ENCODE measurements at regions not wholly inside any gene's neighbourhood (a gene's known extent, or its start where the extent isn't known, plus 50 kb on each side); places are given as distances from the start of the nearest gene placed in this dataset.

- Histone ChIP-seq H3K9me2 (ENCODE audit: insufficient read depth) (no peaks in the 10 kb centered on the region), H4K20me1 (ENCODE audit: insufficient read depth) (no peaks in the 10 kb centered on the region), H3K79me2 (ENCODE audit: insufficient read depth, low read length) (peaks cover 12% of the 10 kb centered on the region), H3K36me3 (ENCODE audit: control insufficient read depth in 1 of 2, insufficient read depth in 2 of 2, low read length in 2 of 2) (no peaks in the 10 kb centered on the region), H3K9ac (ENCODE audit: low read length) (peak overlapping the region; percentile 78), H3K4me2 (ENCODE audit: low read length) (peak overlapping the region; percentile 93), H3K27me3 (ENCODE audit: insufficient read depth, low read length) (no peaks in the 10 kb centered on the region), H3K4me3 (replicated peaks in 1 of 2; ENCODE audit: low read depth in 1 of 2, low read length in 2 of 2) (peak overlapping the region; percentile 69 to 72), H3K4me1 (ENCODE audit: control insufficient read depth in 1 of 2, insufficient read depth in 2 of 2, low read length in 2 of 2) (peaks cover 8 to 27% of the 10 kb centered on the region in 2 experiments; a peak in 3 of 4 replicates), H2AFZ (ENCODE audit: low read depth, low read length, poor library complexity, severe bottlenecking) (peak overlapping the region; percentile 43), H3K9me3 (ENCODE audit: control insufficient read depth in 1 of 2, insufficient read depth in 1 of 2, low read depth in 1 of 2, low read length in 2 of 2) (no peaks in the 10 kb centered on the region), H3K27ac (ENCODE audit: low read depth, low read length) (peak overlapping the region; percentile 88)
- ChIA-PET RAD21 (ENCODE audit: low non-redundant PET in 1 of 2, low total read pairs in 2 of 2, uncharacterized antibody in 2 of 2, unreplicated experiment in 2 of 2) (no interaction called here), POLR2A (interaction anchor here (1.0 kb wide), 1 partner anchor 15 kb away, joined by 4 read pairs; no protein-coding TSS in a partner anchor), CTCF (no interaction called here)
- ATAC-seq: no peak
- no peak for DNase-seq (ENCODE audit: low read depth, low spot score)
- no peak for TF ChIP-seq FOSL1 (IDR thresholded peaks at IDR 0.05; ENCODE audit: low read depth)
- TF ChIP-seq SIN3A (IDR thresholded peaks at IDR 0.05; ENCODE audit: low read depth): no peak
- no peak for TF ChIP-seq CBX3 (IDR thresholded peaks at IDR 0.05; ENCODE audit: low read depth)
- intact Hi-C loops (cut with micrococcal nuclease): no loop called here
- no TSS peak for BruUV-seq (replicated peaks)
Observed at GRCh38 chr1:228648647-228649383, 86.5 kb upstream of the RHOU start.

DNA sequence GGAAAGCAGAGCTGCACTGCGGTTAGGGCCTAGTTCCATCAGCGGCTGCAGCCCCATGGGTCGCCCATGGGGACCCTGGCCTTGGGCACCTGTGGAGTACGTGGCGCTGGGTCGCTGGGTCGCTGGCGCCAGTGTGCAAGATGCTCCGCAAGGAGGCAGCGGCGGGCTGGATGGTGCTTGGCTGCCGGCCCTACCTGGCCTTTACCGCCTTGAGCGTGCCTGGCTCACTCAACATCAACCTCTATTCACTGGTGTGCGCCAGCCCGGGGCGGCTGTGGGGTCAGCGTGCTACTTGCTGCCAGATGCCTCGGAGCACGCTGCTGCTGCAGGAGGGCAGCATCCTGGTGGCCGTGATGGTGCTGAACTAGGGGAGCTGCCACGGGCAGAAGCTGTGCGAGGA, 85.1 kb upstream of the RHOU start:
- no peaks in the 10 kb centered on the region for H3K9me3 ChIP-seq (ENCODE audit: control insufficient read depth in 1 of 2, insufficient read depth in 1 of 2, low read depth in 1 of 2, low read length in 2 of 2)
- H3K9ac ChIP-seq (ENCODE audit: low read length): no peak overlapping the region
- no peaks in the 10 kb centered on the region for H3K9me2 ChIP-seq (ENCODE audit: insufficient read depth)
- H3K4me2 ChIP-seq (ENCODE audit: low read length): no peak overlapping the region
- DNase-seq (ENCODE audit: low read depth, low spot score) (no peak), ATAC-seq (no peak)
- H3K27ac ChIP-seq (ENCODE audit: low read depth, low read length): no peak overlapping the region
- no peaks in the 10 kb centered on the region for H3K27me3 ChIP-seq (ENCODE audit: insufficient read depth, low read length)
- ChIA-PET RAD21 (ENCODE audit: low non-redundant PET in 1 of 2, low total read pairs in 2 of 2, uncharacterized antibody in 2 of 2, unreplicated experiment in 2 of 2) (no interaction called here), CTCF (interaction anchor here (1.2 kb wide), 1 partner anchor 14 kb away, joined by 3 read pairs; no protein-coding TSS in a partner anchor), POLR2A (no interaction called here)
- H3K36me3 ChIP-seq (ENCODE audit: control insufficient read depth in 1 of 2, insufficient read depth in 2 of 2, low read length in 2 of 2): no peaks in the 10 kb centered on the region
- BruUV-seq (replicated peaks): no TSS peak
- H3K79me2 ChIP-seq (ENCODE audit: insufficient read depth, low read length): peaks cover 12% of the 10 kb centered on the region
- no peak overlapping the region for H2AFZ ChIP-seq (ENCODE audit: low read depth, low read length, poor library complexity, severe bottlenecking)
- no peaks in the 10 kb centered on the region for H4K20me1 ChIP-seq (ENCODE audit: insufficient read depth)
- no peak for TF ChIP-seq FOSL1 (IDR thresholded peaks at IDR 0.05; ENCODE audit: low read depth)
- TF ChIP-seq RAD21 (IDR thresholded peaks at IDR 0.05; ENCODE audit: low read depth): no peak
- no peak for TF ChIP-seq EZH2 (IDR thresholded peaks at IDR 0.05)
- TF ChIP-seq, protein P1, sequence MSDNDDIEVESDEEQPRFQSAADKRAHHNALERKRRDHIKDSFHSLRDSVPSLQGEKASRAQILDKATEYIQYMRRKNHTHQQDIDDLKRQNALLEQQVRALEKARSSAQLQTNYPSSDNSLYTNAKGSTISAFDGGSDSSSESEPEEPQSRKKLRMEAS (IDR thresholded peaks at IDR 0.05): no peak
- TF ChIP-seq, protein P2, sequence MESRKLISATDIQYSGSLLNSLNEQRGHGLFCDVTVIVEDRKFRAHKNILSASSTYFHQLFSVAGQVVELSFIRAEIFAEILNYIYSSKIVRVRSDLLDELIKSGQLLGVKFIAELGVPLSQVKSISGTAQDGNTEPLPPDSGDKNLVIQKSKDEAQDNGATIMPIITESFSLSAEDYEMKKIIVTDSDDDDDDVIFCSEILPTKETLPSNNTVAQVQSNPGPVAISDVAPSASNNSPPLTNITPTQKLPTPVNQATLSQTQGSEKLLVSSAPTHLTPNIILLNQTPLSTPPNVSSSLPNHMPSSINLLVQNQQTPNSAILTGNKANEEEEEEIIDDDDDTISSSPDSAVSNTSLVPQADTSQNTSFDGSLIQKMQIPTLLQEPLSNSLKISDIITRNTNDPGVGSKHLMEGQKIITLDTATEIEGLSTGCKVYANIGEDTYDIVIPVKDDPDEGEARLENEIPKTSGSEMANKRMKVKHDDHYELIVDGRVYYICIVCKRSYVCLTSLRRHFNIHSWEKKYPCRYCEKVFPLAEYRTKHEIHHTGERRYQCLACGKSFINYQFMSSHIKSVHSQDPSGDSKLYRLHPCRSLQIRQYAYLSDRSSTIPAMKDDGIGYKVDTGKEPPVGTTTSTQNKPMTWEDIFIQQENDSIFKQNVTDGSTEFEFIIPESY (IDR thresholded peaks at IDR 0.05; ENCODE audit: extremely low read depth, insufficient replicate concordance, low read length): no peak
- no peak for TF ChIP-seq ZFX (IDR thresholded peaks at IDR 0.05)
- TF ChIP-seq POLR2A (IDR thresholded peaks at IDR 0.05; ENCODE audit: borderline replicate concordance, extremely low read depth, insufficient read depth, insufficient read length): no peak
- TF ChIP-seq SIN3A (IDR thresholded peaks at IDR 0.05; ENCODE audit: low read depth): no peak
- TF ChIP-seq POLR2AphosphoS5 (IDR thresholded peaks at IDR 0.05; ENCODE audit: low read depth, low read length): no peak
- no peak for TF ChIP-seq TCF7L2 (IDR thresholded peaks at IDR 0.05; ENCODE audit: borderline replicate concordance, extremely low read depth, insufficient read depth, insufficient read length)
- intact Hi-C loops (cut with micrococcal nuclease): no loop called here
- H3K4me3 ChIP-seq (replicated peaks in 1 of 2; ENCODE audit: low read depth in 1 of 2, low read length in 2 of 2): no peak overlapping the region
- H3K4me1 ChIP-seq (ENCODE audit: control insufficient read depth in 1 of 2, insufficient read depth in 2 of 2, low read length in 2 of 2): peaks cover 8 to 27% of the 10 kb centered on the region in 2 experiments; a peak in 3 of 4 replicates
